AG08395 (cell line): ENCODE measurements at regions not wholly inside any gene's neighbourhood (a gene's known extent, or its start where the extent isn't known, plus 50 kb on each side); places are given as distances from the start of the nearest gene placed in this dataset.
"Not testable (repeated sequence)": the region's sequence is repeated elsewhere in the genome, so short reads cannot be mapped to it uniquely, and the experiment has no call there.

Experiments
- DNase-seq: peaks from one replicate; pipeline ENCODE4 v3.0.0; 2012; ENCODE audit warnings: mixed read lengths, low spot score

DNA sequence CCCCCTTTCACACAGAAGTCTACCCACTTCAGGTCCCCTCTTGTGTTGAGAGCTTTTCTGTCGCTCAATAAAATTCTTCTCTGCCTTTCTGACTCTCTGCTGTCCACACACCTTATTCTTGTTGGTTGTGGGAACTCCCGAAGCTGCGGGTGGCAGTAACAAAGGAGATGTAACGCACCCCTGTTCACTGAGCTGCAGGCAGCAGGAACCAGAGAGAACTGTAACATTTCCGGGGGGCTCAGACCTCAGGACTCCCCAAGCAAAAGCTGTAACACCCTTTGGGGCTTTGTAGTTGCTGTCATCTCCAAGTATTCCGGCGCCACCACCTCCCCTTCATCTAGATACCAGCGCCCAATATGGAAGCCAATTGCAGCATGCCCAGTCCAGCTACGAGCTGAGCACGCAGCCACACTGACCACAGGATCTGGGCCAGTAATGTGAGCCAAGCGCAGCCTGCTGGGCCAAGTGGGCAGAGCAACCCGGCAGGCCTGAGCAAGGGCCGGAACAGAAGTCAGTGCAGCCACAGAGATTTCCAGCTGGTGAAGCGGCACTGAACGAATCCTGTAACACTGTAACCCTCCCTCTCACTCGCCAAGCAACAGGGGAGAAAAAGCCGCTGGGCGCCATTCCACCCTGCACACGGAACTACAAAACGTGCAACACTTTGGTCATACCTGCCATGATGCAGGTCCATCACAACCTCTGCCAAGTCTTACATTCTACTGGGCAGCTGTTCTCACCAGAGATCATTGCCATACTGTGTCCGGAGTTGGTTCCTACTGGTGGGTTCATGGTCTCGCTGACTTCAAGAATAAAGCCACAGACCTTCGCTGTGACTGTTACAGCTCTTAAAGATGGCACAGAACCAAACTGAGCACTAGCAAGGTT, 194.3 kb downstream of the SPATA31A6 start:
- not testable (repeated sequence) for DNase-seq

GRCh38 chr9:42378418-42378815, 195.0 kb downstream of the SPATA31A6 start:
- DNase-seq: no peak

GRCh38 chr9:42379602-42380001, 196.1 kb downstream of the SPATA31A6 start:
- DNase-seq: not testable (repeated sequence)

GRCh38 chr9:42384585-42384984, 201.1 kb downstream of the SPATA31A6 start:
- not testable (repeated sequence) for DNase-seq

- not testable (repeated sequence) for DNase-seq
Observed at GRCh38 chr9:42385574-42386120, 202.2 kb downstream of the SPATA31A6 start.

DNA sequence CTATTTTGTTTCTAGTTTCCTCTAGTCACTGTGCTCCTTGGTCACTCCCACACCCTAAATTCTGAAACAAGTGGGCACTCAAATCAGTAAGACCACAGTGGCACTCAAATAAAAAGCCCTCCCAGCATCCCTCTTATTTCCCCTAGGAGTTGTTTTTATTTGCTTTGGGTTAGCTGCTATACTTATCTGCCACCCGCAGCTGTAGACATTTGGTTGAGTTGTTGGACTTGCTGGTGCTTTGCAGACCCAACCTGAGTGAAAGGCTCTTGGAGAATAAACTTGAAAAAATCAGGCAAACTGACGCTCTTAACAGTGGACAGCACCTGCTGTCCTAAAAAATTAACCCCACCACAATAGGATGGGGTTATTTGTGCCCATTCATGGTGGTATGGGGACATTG, 203.0 kb downstream of the SPATA31A6 start:
- no peak for DNase-seq

DNA sequence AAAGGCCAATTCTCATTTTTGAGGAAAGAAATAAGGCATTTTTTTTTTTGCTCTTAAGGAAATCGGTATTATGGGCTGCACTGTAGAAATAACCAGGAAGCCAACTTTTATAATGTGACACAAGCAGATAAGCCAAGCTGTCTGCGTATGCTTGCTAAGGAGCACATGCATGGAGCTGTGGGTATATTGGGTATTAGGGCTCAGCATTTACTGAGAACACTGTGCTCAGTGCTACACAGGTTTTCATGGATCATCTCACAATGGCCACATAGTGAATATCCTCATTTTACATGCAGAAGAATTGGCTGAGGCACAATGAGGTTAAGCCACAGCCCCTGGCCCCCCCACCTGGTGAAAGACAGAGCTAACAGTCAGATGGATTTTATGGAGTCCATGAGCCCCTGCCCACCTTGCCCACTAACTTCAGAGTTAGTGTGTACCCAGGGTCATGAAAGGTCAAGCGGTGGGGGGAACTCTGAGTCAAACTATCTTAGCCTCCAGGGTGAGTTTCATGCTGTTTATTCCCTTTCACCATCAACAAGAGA, 204.8 kb downstream of the SPATA31A6 start:
- peak; percentile 7 for DNase-seq

DNA sequence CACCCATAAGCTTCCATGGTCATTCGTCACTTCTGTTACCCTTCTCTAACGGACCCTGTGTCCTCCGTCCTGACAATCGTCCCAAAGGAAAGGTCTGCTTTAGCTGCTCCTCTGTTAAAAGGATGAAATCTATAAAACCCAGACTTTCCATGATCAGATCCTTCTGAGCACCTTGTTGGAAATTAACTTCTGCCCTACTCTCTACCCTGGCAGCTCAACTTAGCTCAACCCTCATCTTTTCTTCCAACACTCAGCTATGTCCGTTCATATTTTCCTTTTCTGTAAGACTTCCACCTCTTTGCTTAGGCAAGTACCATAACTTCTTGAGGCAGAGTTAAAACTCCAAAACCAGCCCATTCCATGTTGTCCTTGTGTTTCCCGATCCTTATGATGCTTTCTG, 205.4 kb downstream of the SPATA31A6 start:
- DNase-seq: no peak

DNA sequence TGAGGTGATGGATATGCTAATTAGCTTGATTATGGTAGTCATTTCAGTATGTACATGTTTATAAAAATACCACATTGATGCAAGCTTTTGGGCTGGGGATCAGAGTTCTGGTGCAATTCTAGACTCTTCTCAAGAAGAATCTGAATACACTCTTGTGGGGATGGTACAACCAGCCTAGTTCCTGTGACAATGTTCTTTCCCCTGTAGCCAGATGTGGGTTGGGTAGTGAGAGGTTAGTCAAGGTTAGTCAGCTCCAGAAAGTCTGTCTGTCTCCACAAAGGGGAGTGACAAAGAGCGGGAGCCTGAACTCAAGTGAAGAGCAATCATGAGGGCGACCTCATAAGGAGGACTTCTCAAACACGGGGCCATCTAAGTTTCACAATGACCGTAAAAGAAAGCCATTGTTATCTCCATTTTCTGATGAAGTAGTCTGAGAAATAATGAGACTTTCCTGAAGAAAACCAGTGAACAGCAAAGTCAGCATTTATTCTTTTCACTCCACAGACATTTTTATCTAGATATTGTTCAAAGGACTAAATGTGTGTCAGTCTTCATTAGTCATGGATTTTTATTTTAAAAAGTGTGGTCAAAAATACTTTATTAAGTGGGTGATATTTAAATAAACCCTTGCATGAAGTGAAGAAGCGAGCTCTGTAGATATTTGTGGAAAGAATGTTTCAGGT, 209.5 kb downstream of the SPATA31A6 start:
- not testable (repeated sequence) for DNase-seq

DNA sequence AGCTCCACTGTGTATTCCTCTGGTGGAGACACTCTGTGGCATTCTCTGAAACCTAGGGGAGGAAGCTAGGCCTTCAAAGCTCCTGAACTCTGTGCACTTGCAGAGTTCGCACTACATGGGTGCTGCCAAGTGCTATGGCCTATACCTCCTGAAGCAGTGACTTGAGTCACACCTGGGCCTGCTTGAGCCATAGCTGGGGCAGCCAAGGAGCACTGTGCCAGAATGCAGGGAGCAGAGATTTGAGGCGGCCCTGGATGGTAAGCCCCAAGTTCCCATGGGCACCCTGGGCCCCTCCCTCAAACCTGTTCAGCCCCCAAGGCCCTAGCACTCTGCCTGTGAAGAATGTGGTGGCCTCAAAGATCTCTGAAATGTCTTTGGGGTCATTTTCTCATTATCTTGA, 212.9 kb downstream of the SPATA31A6 start:
- no peak for DNase-seq

DNA sequence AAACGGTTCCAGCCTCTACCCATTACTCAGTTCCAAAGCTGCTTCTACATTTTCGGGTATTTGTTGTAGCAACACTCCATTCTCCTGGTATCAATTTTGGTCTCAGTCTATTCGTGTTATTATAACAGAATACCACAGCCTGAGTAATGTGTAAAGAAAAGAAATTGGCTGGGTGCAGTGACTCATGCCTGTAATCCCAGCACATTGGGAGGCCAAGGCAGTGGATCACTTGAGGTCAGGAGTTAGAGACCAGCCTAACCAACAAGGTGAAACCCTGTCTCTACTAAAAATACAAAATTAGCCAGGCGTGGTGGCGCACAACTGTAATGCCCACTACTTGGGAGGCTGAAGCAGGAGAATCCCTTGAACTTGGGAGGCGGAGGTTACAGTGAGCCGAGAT, 213.9 kb downstream of the SPATA31A6 start:
- not testable (repeated sequence) for DNase-seq

GRCh38 chr9:42402919-42403318, 219.5 kb downstream of the SPATA31A6 start:
- DNase-seq: not testable (repeated sequence)

DNA sequence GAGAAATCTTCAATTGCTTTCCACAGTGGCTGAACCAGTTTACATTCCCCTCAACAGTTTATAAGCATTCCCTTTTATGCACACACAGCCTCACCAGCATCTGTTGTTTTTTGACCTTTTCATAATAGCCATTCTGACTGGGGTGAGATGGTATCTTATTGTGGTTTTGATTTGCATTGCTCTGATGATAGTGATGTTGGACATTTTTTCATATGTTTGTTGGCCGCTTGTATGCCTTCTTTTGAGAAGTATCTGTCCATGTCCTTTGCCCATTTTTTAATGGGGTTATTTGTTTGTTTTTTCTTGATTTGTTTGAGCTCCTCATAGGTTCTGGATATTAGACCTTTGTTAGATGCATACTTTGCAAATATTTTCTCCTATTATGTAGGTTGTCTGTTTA, 226.1 kb downstream of the SPATA31A6 start:
- not testable (repeated sequence) for DNase-seq

DNA sequence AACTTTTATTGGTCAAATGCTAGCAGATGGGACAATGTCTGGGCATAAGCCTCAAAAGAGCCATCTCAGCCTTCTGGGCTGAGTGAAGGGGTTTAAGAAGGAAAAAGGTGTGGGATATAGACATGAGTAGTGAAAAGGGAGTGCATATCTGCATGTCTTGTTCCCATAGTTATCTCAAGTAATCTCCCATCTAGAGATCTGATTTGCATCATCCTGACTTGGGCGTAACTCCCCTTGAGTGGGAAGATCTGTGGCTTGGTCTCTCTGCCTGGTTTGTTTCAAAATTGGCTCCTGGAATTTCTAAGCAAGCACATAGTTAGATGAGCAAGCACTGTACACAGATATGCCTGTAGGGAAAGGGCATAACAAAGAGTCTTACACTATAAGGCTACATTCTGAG, 228.9 kb downstream of the SPATA31A6 start:
- not testable (repeated sequence) for DNase-seq

GRCh38 chr9:42414865-42415264, 231.4 kb downstream of the SPATA31A6 start:
- not testable (repeated sequence) for DNase-seq

DNA sequence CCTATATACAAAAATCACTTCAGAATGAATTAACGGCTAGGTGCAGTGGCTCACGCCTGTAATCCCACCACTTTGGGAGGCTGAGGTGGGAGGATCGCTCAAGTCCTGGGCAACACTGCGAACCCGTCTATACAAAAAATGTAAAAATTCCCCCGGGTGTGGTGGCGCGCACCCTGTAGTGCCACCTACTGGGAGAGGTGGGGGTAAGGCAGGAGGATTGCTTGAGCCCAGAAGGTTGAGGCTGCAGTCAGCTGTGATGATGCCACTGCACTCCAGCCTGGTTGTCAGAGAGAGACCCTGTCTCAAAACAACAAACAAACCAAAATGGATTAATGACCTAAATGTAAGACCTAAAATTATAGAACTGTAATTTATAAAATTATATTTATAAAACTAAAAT, 236.2 kb downstream of the SPATA31A6 start:
- not testable (repeated sequence) for DNase-seq

DNA sequence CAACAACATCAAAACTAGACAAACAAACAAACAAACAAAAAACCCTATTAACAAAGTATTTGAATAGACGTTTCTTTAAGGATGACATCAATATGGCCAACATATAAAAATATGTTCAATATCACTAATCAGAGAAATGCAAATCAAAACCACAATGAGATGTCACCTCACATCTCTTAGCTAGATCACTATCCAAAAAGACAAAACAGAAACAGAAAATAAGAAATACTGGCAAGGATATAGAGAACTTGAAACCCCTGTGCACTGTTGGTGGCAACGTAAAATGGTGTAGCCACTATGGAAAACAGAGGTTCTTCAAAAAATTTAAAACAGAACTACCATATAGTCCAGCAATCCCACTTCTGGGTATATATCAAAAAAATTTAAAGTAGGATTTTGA, 236.9 kb downstream of the SPATA31A6 start:
- not testable (repeated sequence) for DNase-seq

DNA sequence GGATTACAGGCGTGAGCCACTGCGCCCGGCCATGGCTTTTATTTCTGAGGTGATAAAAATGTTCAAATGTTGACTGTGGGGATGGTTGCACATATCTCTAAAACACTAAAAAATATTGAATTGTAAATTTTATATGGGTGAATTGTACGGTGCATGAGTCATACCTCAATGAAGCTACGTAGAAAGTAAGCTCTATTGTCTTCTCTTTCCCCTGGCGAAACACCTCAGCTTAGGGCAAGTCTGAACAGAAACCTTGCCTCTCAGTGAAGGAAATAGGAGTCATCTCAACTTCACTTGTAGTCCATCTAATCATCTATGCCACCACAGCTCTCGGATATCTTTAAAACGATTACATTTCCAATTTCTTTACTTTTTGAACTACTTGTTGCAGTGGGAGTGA, 238.2 kb downstream of the SPATA31A6 start:
- DNase-seq: not testable (repeated sequence)

DNA sequence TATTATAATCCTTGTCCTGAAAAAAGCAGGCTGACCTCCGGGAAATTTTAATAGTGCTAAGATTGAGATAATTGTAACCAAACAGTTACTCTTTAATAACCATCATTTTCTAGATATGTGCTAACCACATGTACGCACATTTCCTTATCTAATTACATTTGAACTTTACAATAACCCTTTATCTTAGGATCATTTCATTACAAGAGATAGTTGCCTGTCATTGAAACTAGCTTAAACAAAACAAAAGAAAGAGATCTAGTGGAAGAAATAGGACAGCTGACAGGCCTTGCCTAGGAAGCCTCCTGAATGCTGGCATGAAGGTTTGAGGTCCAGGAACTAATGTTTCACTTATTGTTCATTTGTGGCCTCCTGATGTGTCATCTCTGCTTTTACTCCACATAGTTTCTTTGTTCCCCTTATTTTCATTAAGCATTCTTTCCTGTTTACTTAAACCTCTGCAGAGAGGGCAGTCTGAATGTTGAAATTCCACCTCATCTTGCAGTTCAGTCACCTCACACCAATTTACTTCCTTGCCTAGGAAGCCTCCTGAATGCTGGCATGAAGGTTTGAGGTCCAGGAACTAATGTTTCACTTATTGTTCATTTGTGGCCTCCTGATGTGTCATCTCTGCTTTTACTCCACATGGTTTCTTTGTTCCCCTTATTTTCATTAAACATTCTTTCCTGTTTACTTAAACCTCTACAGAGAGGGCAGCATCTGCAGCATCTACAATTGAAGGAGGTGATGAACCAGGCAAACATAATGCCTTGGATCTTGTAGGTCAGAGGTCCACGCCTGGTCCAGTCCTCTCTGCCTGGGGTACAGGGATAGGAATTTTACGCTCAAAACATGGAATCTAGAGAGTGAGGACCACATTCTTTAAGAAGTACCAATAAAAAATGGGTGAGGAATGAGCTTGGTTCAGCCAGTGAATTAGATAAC, 247.5 kb downstream of the SPATA31A6 start:
- DNase-seq: not testable (repeated sequence)

- not testable (repeated sequence) for DNase-seq
Observed at GRCh38 chr9:42431616-42432010, 248.2 kb downstream of the SPATA31A6 start.
